Endodermal cell (in vitro differentiated cells): ENCODE measurements at regions not wholly inside any gene's neighbourhood (a gene's known extent, or its start where the extent isn't known, plus 50 kb on each side); places are given as distances from the start of the nearest gene placed in this dataset.

Source experiments
- DNase-seq: peaks from one replicate; pipeline ENCODE4 v3.0.0-alpha.2; 2017
- H3K27ac ChIP-seq: 2 replicates; pipeline ENCODE4 v1.5.1; 2013; ENCODE audit warnings: mild to moderate bottlenecking, low read depth, low read length, moderate library complexity
- H3K27me3 ChIP-seq: 2 replicates; pipeline ENCODE4 v1.6.1; 2013; ENCODE audit warnings: mild to moderate bottlenecking, low read length, moderate library complexity; ENCODE audit not compliant: insufficient read depth, control insufficient read depth, poor library complexity, severe bottlenecking
- H3K36me3 ChIP-seq: 2 replicates; pipeline ENCODE4 v1.7.0; 2013; ENCODE audit warnings: mild to moderate bottlenecking, low read length, moderate library complexity; ENCODE audit not compliant: control insufficient read depth, insufficient read depth
- H3K4me1 ChIP-seq: one replicate; pipeline ENCODE4 v1.7.0; 2013; ENCODE audit warnings: low read length; ENCODE audit not compliant: control insufficient read depth, insufficient read depth
- H3K4me3 ChIP-seq: 2 replicates; pipeline ENCODE4 v1.5.1; 2013; ENCODE audit warnings: mild to moderate bottlenecking, low read length, moderate library complexity
- H3K9ac ChIP-seq: 2 replicates; pipeline ENCODE4 v1.6.1; 2013; ENCODE audit warnings: mild to moderate bottlenecking, low read length, moderate library complexity; ENCODE audit not compliant: poor library complexity, severe bottlenecking; ENCODE audit errors: extremely low read depth
- H3K9me3 ChIP-seq: 2 replicates; pipeline ENCODE4 v1.6.1; 2013; ENCODE audit warnings: mild to moderate bottlenecking, low read length, moderate library complexity; ENCODE audit not compliant: control insufficient read depth
- H3K27ac Mint-ChIP-seq: 2 replicates; pipeline ENCODE4 v1.8.0; 2020; ENCODE audit warnings: mixed read lengths
- H3K27me3 Mint-ChIP-seq: 2 replicates; pipeline ENCODE4 v1.8.0; 2021; ENCODE audit warnings: mild to moderate bottlenecking, mixed read lengths; ENCODE audit not compliant: insufficient read depth
- H3K36me3 Mint-ChIP-seq: 2 replicates; pipeline ENCODE4 v1.8.0; 2020; ENCODE audit warnings: low read depth, mixed read lengths
- H3K4me1 Mint-ChIP-seq: 2 replicates; pipeline ENCODE4 v1.8.0; 2020; ENCODE audit warnings: mixed read lengths
- H3K4me3 Mint-ChIP-seq: 2 replicates; pipeline ENCODE4 v1.8.0; 2020; ENCODE audit warnings: mild to moderate bottlenecking, moderate library complexity, mixed read lengths
- H3K9me3 Mint-ChIP-seq: 2 replicates; pipeline ENCODE4 v1.8.0; 2020; ENCODE audit warnings: mild to moderate bottlenecking, mixed read lengths
- CTCF ChIP-seq: fragments of 200-600 bp; sonication (generic); conservative IDR thresholded peaks from 2 replicates; pipeline ENCODE4 v1.5.0; 2021; ENCODE audit warnings: antibody characterized with exemption, mild to moderate bottlenecking
- WGBS, 2 experiments: methylation state at CpG; one replicate each; pipeline versions ENCODE4 v1.1.5 to v1.1.7; 2013; ENCODE audit warnings: missing lambda C conversion rate in 2 of 2, mixed read lengths in 1 of 2; ENCODE audit not compliant: insufficient coverage in 1 of 2, insufficient read length in 1 of 2; 5-methylcytosine and 5-hydroxymethylcytosine counted together

DNA sequence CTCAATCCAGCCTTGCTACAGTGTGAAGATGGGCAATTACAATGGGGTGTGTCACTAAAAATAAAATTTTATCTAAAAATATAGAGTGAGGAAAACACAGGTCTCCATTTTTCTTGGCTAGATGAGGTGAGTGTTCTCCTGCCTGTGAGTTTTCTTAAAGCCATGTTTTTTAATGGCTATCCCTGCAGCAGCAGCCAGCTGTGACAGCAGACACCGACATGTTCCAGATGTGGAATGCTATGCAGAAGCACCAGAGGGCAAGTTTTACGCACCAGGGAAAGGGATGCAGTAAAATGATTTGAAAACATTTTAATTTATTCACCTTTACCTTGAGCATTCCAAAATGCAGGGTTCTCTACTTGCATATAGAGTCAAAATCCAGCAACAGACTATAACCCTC lies 577.0 kb upstream of the STXBP6 start:
- Mint-ChIP-seq H3K36me3 (no peaks in the 10 kb centered on the region), H3K27me3 (no peaks in the 10 kb centered on the region), H3K27ac (no peak overlapping the region), H3K4me3 (no peak overlapping the region), H3K4me1 (peaks cover 6% of the 10 kb centered on the region), H3K9me3 (peaks cover 2% of the 10 kb centered on the region)
- no peaks in the 10 kb centered on the region for H3K36me3 ChIP-seq
- peaks cover 10% of the 10 kb centered on the region for H3K4me1 ChIP-seq
- H3K4me3 ChIP-seq: no peak overlapping the region
- 89 to 90% methylated on average over 2 of the region's 2 CpGs for WGBS, 2 experiments
- H3K9ac ChIP-seq: no peak overlapping the region
- no peaks in the 10 kb centered on the region for H3K9me3 ChIP-seq
- TF ChIP-seq CTCF: no peak
- DNase-seq: no peak
- H3K27ac ChIP-seq: no peak overlapping the region
- no peaks in the 10 kb centered on the region for H3K27me3 ChIP-seq

DNA sequence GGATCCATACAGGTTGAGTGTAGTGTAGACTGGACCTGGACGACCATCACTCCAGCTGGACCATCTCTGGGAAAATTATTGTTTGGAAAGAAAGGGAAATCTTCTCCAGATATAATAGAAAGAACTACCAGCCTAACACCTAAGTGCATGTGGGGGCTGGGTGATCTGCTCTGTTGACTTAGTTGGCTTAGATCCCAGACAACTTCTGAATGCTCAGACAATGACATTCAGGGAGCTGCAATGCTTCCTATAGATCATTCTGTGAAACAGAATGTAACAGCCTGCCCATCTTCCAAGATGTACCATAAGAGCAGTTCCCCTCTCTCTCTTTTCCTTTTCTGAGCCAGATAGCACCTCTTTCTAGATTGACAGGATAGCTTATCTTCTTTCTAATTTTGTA lies 572.8 kb upstream of the STXBP6 start:
- Histone ChIP-seq H3K9me3 (peaks cover 6% of the 10 kb centered on the region), H3K9ac (no peak overlapping the region), H3K27me3 (no peaks in the 10 kb centered on the region), H3K4me1 (peaks cover 10% of the 10 kb centered on the region), H3K36me3 (no peaks in the 10 kb centered on the region), H3K4me3 (no peak overlapping the region), H3K27ac (no peak overlapping the region)
- no peaks in the 10 kb centered on the region for H3K36me3 Mint-ChIP-seq
- no peak overlapping the region for H3K27ac Mint-ChIP-seq
- no peaks in the 10 kb centered on the region for H3K27me3 Mint-ChIP-seq
- 100% methylated on average over 1 of the region's 1 CpG; no CpG with 5 or more reads in 1 of the 2 experiments for WGBS, 2 experiments
- H3K4me3 Mint-ChIP-seq: no peak overlapping the region
- no peak for TF ChIP-seq CTCF
- peaks cover 6% of the 10 kb centered on the region for H3K4me1 Mint-ChIP-seq
- H3K9me3 Mint-ChIP-seq: peaks cover 7% of the 10 kb centered on the region
- DNase-seq: no peak

DNA sequence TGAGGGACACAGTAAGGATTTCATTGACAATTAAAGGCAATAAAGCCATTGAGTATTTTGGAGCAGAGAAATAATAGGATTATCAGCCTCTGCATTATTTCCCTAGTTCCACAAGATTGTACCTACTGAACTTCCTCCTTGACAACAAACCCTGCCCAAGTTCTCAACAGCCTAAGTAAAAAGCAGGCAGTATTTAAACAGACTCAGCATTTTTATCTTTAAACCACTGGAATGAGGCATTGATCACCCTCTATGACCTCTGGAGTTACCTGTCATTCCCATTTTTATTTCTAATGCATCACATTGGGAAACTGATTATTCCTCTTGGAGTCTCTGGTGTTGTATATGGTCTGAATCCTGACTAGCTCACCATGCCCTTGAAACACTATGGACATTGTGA lies 570.6 kb upstream of the STXBP6 start:
- no peak for DNase-seq
- Histone ChIP-seq H3K4me1 (peaks cover 10% of the 10 kb centered on the region), H3K4me3 (no peak overlapping the region), H3K9ac (no peak overlapping the region), H3K9me3 (peaks cover 20% of the 10 kb centered on the region), H3K27me3 (no peaks in the 10 kb centered on the region), H3K27ac (no peak overlapping the region), H3K36me3 (no peaks in the 10 kb centered on the region)
- H3K27me3 Mint-ChIP-seq: no peaks in the 10 kb centered on the region
- peaks cover 23% of the 10 kb centered on the region for H3K9me3 Mint-ChIP-seq
- H3K27ac Mint-ChIP-seq: no peak overlapping the region
- peaks cover 6% of the 10 kb centered on the region for H3K4me1 Mint-ChIP-seq
- no peak for TF ChIP-seq CTCF
- no peak overlapping the region for H3K4me3 Mint-ChIP-seq
- no peaks in the 10 kb centered on the region for H3K36me3 Mint-ChIP-seq
